RWPE2 (cell line): ENCODE measurements at regions not wholly inside any gene's neighbourhood (a gene's known extent, or its start where the extent isn't known, plus 50 kb on each side); places are given as distances from the start of the nearest gene placed in this dataset.
A peak's percentile ranks its signal among the peaks of the same experiment; 100 is the strongest.

Experiments
- ATAC-seq: fragments of 200-7000 bp; cut with Tn5 transposase; 3 replicates; pipeline ENCODE4 v1.9.1; 2021; ENCODE audit warnings: low read depth
- DNase-seq: peaks from one replicate; pipeline ENCODE4 v3.0.0-alpha.2; 2020; ENCODE audit warnings: low spot score
- H3K27ac ChIP-seq: fragments of 450-650 bp; 2 replicates; pipeline ENCODE4 v1.5.1; 2017; ENCODE audit warnings: mild to moderate bottlenecking; ENCODE audit not compliant: poor library complexity, severe bottlenecking
- H3K27me3 ChIP-seq: fragments of 250-450 bp; sonication (Bioruptor Pico); 2 replicates; pipeline ENCODE4 v1.5.1; 2021; ENCODE audit warnings: mild to moderate bottlenecking, moderate library complexity; ENCODE audit not compliant: insufficient read depth, poor library complexity, severe bottlenecking
- H3K36me3 ChIP-seq: fragments of 250-450 bp; sonication (Bioruptor Pico); 2 replicates; pipeline ENCODE4 v1.5.1; 2020; ENCODE audit warnings: low read depth, mild to moderate bottlenecking, moderate library complexity
- H3K4me1 ChIP-seq: fragments of 250-450 bp; sonication (Bioruptor Pico); 2 replicates; pipeline ENCODE4 v1.5.1; 2021; ENCODE audit warnings: mild to moderate bottlenecking, moderate library complexity; ENCODE audit not compliant: insufficient read depth, poor library complexity, severe bottlenecking
- H3K4me3 ChIP-seq: fragments of 250-450 bp; sonication (Bioruptor Pico); 2 replicates; pipeline ENCODE4 v1.5.1; 2021; ENCODE audit warnings: mild to moderate bottlenecking, moderate library complexity; ENCODE audit not compliant: severe bottlenecking
- H3K9me3 ChIP-seq: fragments of 250-450 bp; sonication (Bioruptor Pico); 2 replicates; pipeline ENCODE4 v1.5.1; 2021; ENCODE audit warnings: mild to moderate bottlenecking, moderate library complexity; ENCODE audit not compliant: severe bottlenecking
- CTCF ChIP-seq: fragments of 450-650 bp; IDR thresholded peaks from one replicate; pipeline ENCODE4 v1.5.1; 2017; ENCODE audit warnings: mild to moderate bottlenecking, moderate library complexity; ENCODE audit not compliant: poor library complexity, severe bottlenecking

GRCh38 chr10:21014141-21014540 lies 117.0 kb upstream of the NEBL start:
- no peaks in the 10 kb centered on the region for H3K27me3 ChIP-seq
- ATAC-seq (no peak), DNase-seq (no peak)
- TF ChIP-seq CTCF, result no peak
- no peaks in the 10 kb centered on the region for H3K4me1 ChIP-seq
- H3K4me3 ChIP-seq, result no peak overlapping the region
- H3K27ac ChIP-seq, result no peak overlapping the region
- no peaks in the 10 kb centered on the region for H3K36me3 ChIP-seq
- H3K9me3 ChIP-seq, result no peaks in the 10 kb centered on the region

GRCh38 chr10:21011433-21012018 lies 114.4 kb upstream of the NEBL start:
- H3K36me3 ChIP-seq, result no peaks in the 10 kb centered on the region
- DNase-seq (no peak), ATAC-seq (no peak)
- no peaks in the 10 kb centered on the region for H3K9me3 ChIP-seq
- no peak overlapping the region for H3K4me3 ChIP-seq
- no peak overlapping the region for H3K27ac ChIP-seq
- no peak for TF ChIP-seq CTCF
- H3K4me1 ChIP-seq, result no peaks in the 10 kb centered on the region
- H3K27me3 ChIP-seq, result no peaks in the 10 kb centered on the region

GRCh38 chr10:21010615-21011014 lies 113.5 kb upstream of the NEBL start:
- DNase-seq, result no peak
- H3K36me3 ChIP-seq, result no peaks in the 10 kb centered on the region
- no peak for TF ChIP-seq CTCF

GRCh38 chr10:21003240-21003822 lies 106.2 kb upstream of the NEBL start:
- DNase-seq, result no peak
- Histone ChIP-seq H3K27me3 (no peaks in the 10 kb centered on the region), H3K27ac (peak overlapping the region; percentile 86), H3K4me3 (no peak overlapping the region), H3K36me3 (no peaks in the 10 kb centered on the region), H3K4me1 (peaks cover 16% of the 10 kb centered on the region), H3K9me3 (no peaks in the 10 kb centered on the region)
- TF ChIP-seq CTCF, result no peak
- no peak for ATAC-seq

More at GRCh38 chr10:21010615-21011014, 113.5 kb upstream of the NEBL start:
- no peak overlapping the region for H3K4me3 ChIP-seq
- H3K9me3 ChIP-seq, result no peaks in the 10 kb centered on the region
- H3K4me1 ChIP-seq, result no peaks in the 10 kb centered on the region
- no peak overlapping the region for H3K27ac ChIP-seq
- no peaks in the 10 kb centered on the region for H3K27me3 ChIP-seq
- ATAC-seq, result no peak
